ENCODE measurements at regions not wholly inside any gene's neighbourhood (a gene's known extent, or its start where the extent isn't known, plus 50 kb on each side); places are given as distances from the start of the nearest gene placed in this dataset.
"Not testable (repeated sequence)": the region's sequence is repeated elsewhere in the genome, so short reads cannot be mapped to it uniquely, and the experiment has no call there.

- intact Hi-C loops (cut with DNase I); DNase-seq (ENCODE audit: low spot score): not testable (repeated sequence)
Observed at GRCh38 chr1:121087221-121087620, 96.9 kb downstream of the FAM72B start.

- DNase-seq (ENCODE audit: low spot score); intact Hi-C loops (cut with DNase I): not testable (repeated sequence)
Observed at GRCh38 chr1:121088568-121088967, 95.6 kb downstream of the FAM72B start.

GRCh38 chr1:121092329-121092968 lies 91.7 kb downstream of the FAM72B start:
- DNase-seq (ENCODE audit: low spot score); intact Hi-C loops (cut with DNase I): not testable (repeated sequence)

- DNase-seq (ENCODE audit: low spot score); intact Hi-C loops (cut with DNase I): not testable (repeated sequence)
Observed at GRCh38 chr1:121095014-121095413, 89.1 kb downstream of the FAM72B start.

- intact Hi-C loops (cut with DNase I) = not testable (repeated sequence)
- DNase-seq (ENCODE audit: low spot score) = peak; percentile 92
Observed at GRCh38 chr1:121097127-121097866, 86.8 kb downstream of the FAM72B start.

GRCh38 chr1:121097867-121098215 lies 86.3 kb downstream of the FAM72B start:
- intact Hi-C loops (cut with DNase I); DNase-seq (ENCODE audit: low spot score): not testable (repeated sequence)

- intact Hi-C loops (cut with DNase I) = not testable (repeated sequence)
Observed at GRCh38 chr1:121109025-121109424, 75.1 kb downstream of the FAM72B start.

GRCh38 chr1:121116522-121117297 lies 67.4 kb downstream of the FAM72B start:
- DNase-seq (ENCODE audit: low spot score); intact Hi-C loops (cut with DNase I): not testable (repeated sequence)

More at GRCh38 chr1:121109025-121109424, 75.1 kb downstream of the FAM72B start:
- DNase-seq (ENCODE audit: low spot score) = not testable (repeated sequence)

GRCh38 chr1:121117298-121117611 lies 66.9 kb downstream of the FAM72B start:
- intact Hi-C loops (cut with DNase I); DNase-seq (ENCODE audit: low spot score): not testable (repeated sequence)

GRCh38 chr1:121117622-121118479 lies 66.3 kb downstream of the FAM72B start:
- DNase-seq (ENCODE audit: low spot score); intact Hi-C loops (cut with DNase I): not testable (repeated sequence)
